SIG-M5 treated with dmso at 0.1 percent for 504 hours (cell line): ENCODE measurements at regions not wholly inside any gene's neighbourhood (a gene's known extent, or its start where the extent isn't known, plus 50 kb on each side); places are given as distances from the start of the nearest gene placed in this dataset.
"Not testable (repeated sequence)": the region's sequence is repeated elsewhere in the genome, so short reads cannot be mapped to it uniquely, and the experiment has no call there.

Experiments used
- DNase-seq: peaks from one replicate; lab custom pipeline; 2025; ENCODE audit not compliant: unreplicated experiment; lab: John Stamatoyannopoulos, UW

- DNase-seq, result no peak
Observed at GRCh38 chr6:25176466-25176865, 102.7 kb upstream of the CARMIL1 start.

GRCh38 chr6:25177500-25178028, 101.6 kb upstream of the CARMIL1 start:
- DNase-seq, result no peak

GRCh38 chr6:25178336-25179035, 100.7 kb upstream of the CARMIL1 start:
- DNase-seq, result no peak

- DNase-seq, result no peak
Observed at GRCh38 chr6:25179051-25179778, 100.0 kb upstream of the CARMIL1 start.

- no peak for DNase-seq
Observed at GRCh38 chr6:25180630-25181349, 98.4 kb upstream of the CARMIL1 start.

GRCh38 chr6:25181350-25181724, 97.8 kb upstream of the CARMIL1 start:
- DNase-seq, result no peak

- DNase-seq, result no peak
Observed at GRCh38 chr6:25181923-25182322, 97.3 kb upstream of the CARMIL1 start.

GRCh38 chr6:25186919-25187318, 92.3 kb upstream of the CARMIL1 start:
- no peak for DNase-seq

- DNase-seq, result no peak
Observed at GRCh38 chr6:25188232-25188631, 90.9 kb upstream of the CARMIL1 start.

GRCh38 chr6:25192590-25193459, 86.3 kb upstream of the CARMIL1 start:
- DNase-seq, result no peak

GRCh38 chr6:25193460-25194171, 85.6 kb upstream of the CARMIL1 start:
- no peak for DNase-seq

GRCh38 chr6:25194172-25194678, 84.9 kb upstream of the CARMIL1 start:
- DNase-seq, result no peak

GRCh38 chr6:25196464-25196863, 82.7 kb upstream of the CARMIL1 start:
- no peak for DNase-seq

- no peak for DNase-seq
Observed at GRCh38 chr6:25197111-25197510, 82.1 kb upstream of the CARMIL1 start.

GRCh38 chr6:25199544-25199943, 79.6 kb upstream of the CARMIL1 start:
- DNase-seq, result no peak

GRCh38 chr6:25202504-25202903, 76.7 kb upstream of the CARMIL1 start:
- no peak for DNase-seq

- DNase-seq, result no peak
Observed at GRCh38 chr6:25205629-25206028, 73.5 kb upstream of the CARMIL1 start.

GRCh38 chr6:25207453-25208155, 71.6 kb upstream of the CARMIL1 start:
- not testable (repeated sequence) for DNase-seq

GRCh38 chr6:25215881-25216280, 63.3 kb upstream of the CARMIL1 start:
- no peak for DNase-seq
